Fibroblast of pulmonary artery (primary cell): ENCODE measurements at regions not wholly inside any gene's neighbourhood (a gene's known extent, or its start where the extent isn't known, plus 50 kb on each side); places are given as distances from the start of the nearest gene placed in this dataset.

Source experiments
- DNase-seq: peaks from one replicate; pipeline ENCODE4 v3.0.0-alpha.2; 2010; ENCODE audit warnings: low read depth
- H3K4me3 ChIP-seq: replicated peaks from 2 replicates; pipeline ENCODE4 v1.5.1; 2011; ENCODE audit warnings: low read depth, mild to moderate bottlenecking, control low read depth, low read length, moderate library complexity
- CTCF ChIP-seq: IDR thresholded peaks from 2 replicates; pipeline ENCODE4 v1.5.1; 2011; ENCODE audit warnings: mild to moderate bottlenecking, control low read depth, low read length, inconsistent platforms; ENCODE audit errors: missing control alignments

GRCh38 chr2:6017736-6018286 lies 325.6 kb downstream of the SOX11 start:
- no peak for TF ChIP-seq CTCF
- DNase-seq, result no peak
- no peak overlapping the region for H3K4me3 ChIP-seq

GRCh38 chr2:6024229-6024628 lies 332.0 kb downstream of the SOX11 start:
- H3K4me3 ChIP-seq, result no peak overlapping the region
- TF ChIP-seq CTCF, result no peak
- DNase-seq, result no peak

- no peak for DNase-seq
- TF ChIP-seq CTCF, result no peak
- no peak overlapping the region for H3K4me3 ChIP-seq
Observed at GRCh38 chr2:6024784-6025183, 332.6 kb downstream of the SOX11 start.

- no peak overlapping the region for H3K4me3 ChIP-seq
- TF ChIP-seq CTCF, result no peak
Observed at GRCh38 chr2:6025391-6025790, 333.2 kb downstream of the SOX11 start.

GRCh38 chr2:6027066-6027465 lies 334.9 kb downstream of the SOX11 start:
- no peak overlapping the region for H3K4me3 ChIP-seq
- no peak for TF ChIP-seq CTCF
- no peak for DNase-seq

More at GRCh38 chr2:6025391-6025790, 333.2 kb downstream of the SOX11 start:
- no peak for DNase-seq

GRCh38 chr2:6031200-6031867 lies 339.1 kb downstream of the SOX11 start:
- no peak for DNase-seq
- no peak for TF ChIP-seq CTCF
- no peak overlapping the region for H3K4me3 ChIP-seq

GRCh38 chr2:6036211-6036610 lies 344.0 kb downstream of the SOX11 start:
- no peak overlapping the region for H3K4me3 ChIP-seq
- no peak for DNase-seq
- TF ChIP-seq CTCF, result no peak
